ENCODE measurements at regions not wholly inside any gene's neighbourhood (a gene's known extent, or its start where the extent isn't known, plus 50 kb on each side); places are given as distances from the start of the nearest gene placed in this dataset.

DNA sequence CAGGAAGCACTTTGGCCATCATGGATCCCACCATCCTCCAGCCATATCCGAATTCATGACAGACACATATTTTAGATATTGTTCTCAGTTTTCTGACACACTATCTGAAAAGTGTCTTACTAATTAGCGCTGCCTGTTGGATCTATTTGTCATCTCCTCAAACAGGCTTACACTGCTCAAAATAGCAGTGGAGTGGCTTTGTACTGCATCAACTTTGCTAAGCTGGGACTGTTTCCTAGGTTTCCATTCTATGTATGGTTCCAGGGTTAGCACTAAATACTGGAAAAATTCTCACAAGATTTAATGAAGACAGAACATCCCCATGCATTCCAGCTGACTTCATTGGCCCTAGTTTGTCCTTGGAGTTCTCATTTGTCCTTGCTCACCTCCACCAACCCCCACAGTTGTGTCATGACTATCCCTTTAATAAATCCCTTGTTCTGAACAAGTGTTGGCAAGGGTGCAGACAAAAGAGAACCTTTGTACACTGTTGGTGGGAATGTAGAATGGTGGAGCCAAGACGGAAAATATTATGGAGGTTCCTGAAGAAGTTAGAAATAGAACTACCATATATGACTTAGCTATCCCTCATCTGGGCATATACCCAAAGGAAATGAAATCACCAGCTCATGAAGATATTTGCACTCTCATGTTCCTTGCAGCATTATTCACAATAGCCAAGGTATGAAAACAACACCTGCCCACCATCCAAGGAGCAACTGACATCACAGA, 136.5 kb upstream of the RAI14 start:
- TF ChIP-seq POLR2A (IDR thresholded peaks at IDR 0.05): no peak
- no peaks in the 10 kb centered on the region for H3K27me3 ChIP-seq
- H3K4me1 ChIP-seq: no peaks in the 10 kb centered on the region
- DNase-seq (no peak), ATAC-seq (no peak)
- H3K27ac ChIP-seq: no peak overlapping the region
- H3K36me3 ChIP-seq: no peaks in the 10 kb centered on the region
- intact Hi-C loops (cut with DNase I): no loop called here
- no peak overlapping the region for H3K4me3 ChIP-seq
- H3K9me3 ChIP-seq: no peaks in the 10 kb centered on the region
- WGBS (ENCODE audit: insufficient coverage, low coverage, low lambda C conversion rate, missing lambda C conversion rate): 13% methylated on average over 3 of the region's 3 CpGs

DNA sequence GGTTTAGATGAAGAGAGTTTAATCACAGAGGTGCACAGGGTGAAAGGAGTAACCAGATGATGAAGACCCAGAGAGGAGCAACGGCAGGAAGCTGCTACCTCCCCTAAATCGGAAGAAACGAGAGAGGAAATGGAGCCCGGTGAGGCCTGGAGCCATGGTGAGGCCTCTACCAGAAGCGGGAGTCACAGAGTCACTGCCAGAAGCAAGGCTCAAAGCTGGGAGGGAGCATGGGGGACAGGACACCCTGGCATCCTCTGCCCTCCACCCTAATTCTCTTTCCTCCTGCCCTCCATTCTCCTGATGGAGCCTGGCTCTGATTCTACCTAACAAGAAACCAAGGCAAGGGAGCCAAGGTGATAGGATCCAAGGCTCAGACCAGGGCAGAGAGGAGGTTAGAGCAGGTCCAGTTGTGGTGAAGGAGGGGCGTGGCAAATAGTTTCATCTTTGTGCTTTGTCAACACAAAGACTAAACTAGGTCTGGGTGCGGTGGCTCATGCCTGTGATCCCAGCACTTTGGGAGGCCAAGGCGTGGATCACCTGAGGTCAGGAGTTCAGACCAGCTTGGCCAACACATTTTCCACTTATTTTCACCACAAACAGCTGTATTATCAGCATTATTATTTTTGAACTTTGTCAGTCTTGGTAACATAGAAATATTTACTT, 134.4 kb upstream of the RAI14 start:
- DNase-seq: no peak
- no peaks in the 10 kb centered on the region for H3K27me3 ChIP-seq
- intact Hi-C loops (cut with DNase I): no loop called here
- no peaks in the 10 kb centered on the region for H3K9me3 ChIP-seq
- no peak for ATAC-seq
- peaks cover 0 to 12% (median 0%) of the 10 kb centered on the region in 4 donors for H3K4me1 ChIP-seq
- TF ChIP-seq, protein P1, sequence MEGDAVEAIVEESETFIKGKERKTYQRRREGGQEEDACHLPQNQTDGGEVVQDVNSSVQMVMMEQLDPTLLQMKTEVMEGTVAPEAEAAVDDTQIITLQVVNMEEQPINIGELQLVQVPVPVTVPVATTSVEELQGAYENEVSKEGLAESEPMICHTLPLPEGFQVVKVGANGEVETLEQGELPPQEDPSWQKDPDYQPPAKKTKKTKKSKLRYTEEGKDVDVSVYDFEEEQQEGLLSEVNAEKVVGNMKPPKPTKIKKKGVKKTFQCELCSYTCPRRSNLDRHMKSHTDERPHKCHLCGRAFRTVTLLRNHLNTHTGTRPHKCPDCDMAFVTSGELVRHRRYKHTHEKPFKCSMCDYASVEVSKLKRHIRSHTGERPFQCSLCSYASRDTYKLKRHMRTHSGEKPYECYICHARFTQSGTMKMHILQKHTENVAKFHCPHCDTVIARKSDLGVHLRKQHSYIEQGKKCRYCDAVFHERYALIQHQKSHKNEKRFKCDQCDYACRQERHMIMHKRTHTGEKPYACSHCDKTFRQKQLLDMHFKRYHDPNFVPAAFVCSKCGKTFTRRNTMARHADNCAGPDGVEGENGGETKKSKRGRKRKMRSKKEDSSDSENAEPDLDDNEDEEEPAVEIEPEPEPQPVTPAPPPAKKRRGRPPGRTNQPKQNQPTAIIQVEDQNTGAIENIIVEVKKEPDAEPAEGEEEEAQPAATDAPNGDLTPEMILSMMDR (IDR thresholded peaks at IDR 0.05): no peak
- no peak for TF ChIP-seq POLR2A (IDR thresholded peaks at IDR 0.05)
- H3K36me3 ChIP-seq: no peaks in the 10 kb centered on the region
- H3K4me3 ChIP-seq: no peak overlapping the region
- H3K27ac ChIP-seq: no peak overlapping the region
- 70% methylated on average over 8 of the region's 8 CpGs for WGBS (ENCODE audit: insufficient coverage, low coverage, low lambda C conversion rate, missing lambda C conversion rate)

DNA sequence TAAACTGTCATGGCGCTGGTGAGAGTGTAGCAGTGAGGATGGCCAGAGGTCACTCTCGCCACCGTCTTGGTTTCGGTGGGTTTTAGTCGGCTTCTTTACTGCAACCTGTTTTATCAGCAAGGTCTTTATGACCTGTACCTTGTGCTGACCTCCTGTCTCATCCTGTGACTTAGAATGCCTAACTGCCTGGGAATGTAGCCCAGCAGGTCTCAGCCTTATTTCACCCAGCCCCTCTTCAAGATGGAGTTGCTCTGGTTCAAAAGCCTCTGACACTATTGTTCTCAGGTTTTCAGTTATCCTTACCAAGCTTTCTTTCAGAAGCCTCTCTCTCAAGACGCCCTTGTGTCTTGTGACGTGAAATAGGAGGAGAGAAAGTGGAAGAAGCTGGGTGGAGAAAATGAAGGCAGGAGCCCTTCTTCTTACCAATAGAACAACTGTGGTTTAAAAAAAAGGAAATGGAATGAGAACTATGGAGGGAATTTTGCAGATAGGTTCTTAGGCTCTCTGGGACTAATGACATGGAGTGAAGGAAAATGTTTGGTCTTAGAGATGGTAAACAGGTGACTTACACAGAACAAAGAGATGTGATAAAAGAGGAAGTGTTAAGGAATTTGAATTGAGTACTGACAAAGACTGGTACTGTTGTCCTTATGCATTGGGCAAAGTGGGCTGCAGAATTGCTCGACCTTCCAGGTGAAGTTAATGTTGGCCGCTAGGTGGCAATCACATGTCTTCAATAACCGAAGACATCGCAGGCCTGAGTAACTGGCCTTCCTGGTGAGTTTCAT, 133.3 kb upstream of the RAI14 start:
- ATAC-seq: peak; percentile 87 to 91 (median 88)
- WGBS (ENCODE audit: insufficient coverage, low coverage, low lambda C conversion rate, missing lambda C conversion rate): 30% methylated on average over 11 of the region's 11 CpGs
- H3K4me3 ChIP-seq: no peak overlapping the region
- no peak overlapping the region for H3K27ac ChIP-seq
- peaks cover 0 to 12% (median 0%) of the 10 kb centered on the region in 4 donors for H3K4me1 ChIP-seq
- no peaks in the 10 kb centered on the region for H3K27me3 ChIP-seq
- no peaks in the 10 kb centered on the region for H3K9me3 ChIP-seq
- TF ChIP-seq, protein P1 (IDR thresholded peaks at IDR 0.05): peak; percentile 72 to 77 (median 74)
- TF ChIP-seq POLR2A (IDR thresholded peaks at IDR 0.05): no peak
- peak in 2 of 3 donors; percentile 54 to 69 for DNase-seq
- intact Hi-C loops (cut with DNase I): no loop called here
- no peaks in the 10 kb centered on the region for H3K36me3 ChIP-seq

GRCh38 chr5:34523387-34523726, 132.8 kb upstream of the RAI14 start:
- ATAC-seq: no peak
- intact Hi-C loops (cut with DNase I): no loop called here
- Histone ChIP-seq H3K27me3 (no peaks in the 10 kb centered on the region), H3K4me3 (no peak overlapping the region), H3K4me1 (peaks cover 0 to 12% (median 0%) of the 10 kb centered on the region in 4 donors), H3K27ac (no peak overlapping the region), H3K36me3 (no peaks in the 10 kb centered on the region), H3K9me3 (no peaks in the 10 kb centered on the region)
- WGBS (ENCODE audit: insufficient coverage, low coverage, low lambda C conversion rate, missing lambda C conversion rate): 0% methylated on average over 1 of the region's 1 CpG
- TF ChIP-seq, protein P1 (IDR thresholded peaks at IDR 0.05): no peak
- no peak for DNase-seq

- ATAC-seq (peak in 1 of 4 donors; percentile 51), DNase-seq (no peak)
- Histone ChIP-seq H3K4me3 (no peak overlapping the region), H3K27ac (no peak overlapping the region), H3K9me3 (no peaks in the 10 kb centered on the region), H3K36me3 (no peaks in the 10 kb centered on the region), H3K27me3 (no peaks in the 10 kb centered on the region), H3K4me1 (peaks cover 0 to 12% (median 0%) of the 10 kb centered on the region in 4 donors)
- TF ChIP-seq, protein P1 (IDR thresholded peaks at IDR 0.05): no peak
- no peak for TF ChIP-seq POLR2A (IDR thresholded peaks at IDR 0.05)
- 83% methylated on average over 1 of the region's 1 CpG for WGBS (ENCODE audit: insufficient coverage, low coverage, low lambda C conversion rate, missing lambda C conversion rate)
- intact Hi-C loops (cut with DNase I): no loop called here
Measured at GRCh38 chr5:34524123-34524522, 132.0 kb upstream of the RAI14 start.

All from right lobe of liver (tissue), 6 donors.